ENCODE measurements at regions not wholly inside any gene's neighbourhood (a gene's known extent, or its start where the extent isn't known, plus 50 kb on each side); places are given as distances from the start of the nearest gene placed in this dataset.

- Histone ChIP-seq H3K9me2 (ENCODE audit: insufficient read depth) (no peaks in the 10 kb centered on the region), H2AFZ (no peak overlapping the region), H3K27me3 (ENCODE audit: insufficient read depth, low read depth) (0 out of 2 replicates have a peak, but pooled peaks cover 30% of the 10 kb centered on the region), H3K36me3 (ENCODE audit: low read depth) (no peaks in the 10 kb centered on the region), H3K27ac (no peak overlapping the region), H3F3A (ENCODE audit: insufficient read depth, low read depth) (no peaks in the 10 kb centered on the region), H3K9me3 (ENCODE audit: insufficient read depth, low read depth) (no peaks in the 10 kb centered on the region), H3K4me3 (no peak overlapping the region), H3K4me1 (replicated peaks; ENCODE audit: insufficient read depth) (no peaks in the 10 kb centered on the region), H4K20me1 (ENCODE audit: insufficient read depth) (no peaks in the 10 kb centered on the region), H3K4me2 (no peak overlapping the region), H3K79me2 (ENCODE audit: low read depth) (no peaks in the 10 kb centered on the region)
- BruUV-seq (replicated peaks): no TSS peak
- ChIA-PET CTCF (no interaction called here), POLR2A (ENCODE audit: unreplicated experiment) (no interaction called here)
- TF ChIP-seq CTCF (conservative IDR thresholded peaks at IDR 0.05) (no peak), EZH2 (IDR thresholded peaks at IDR 0.05; ENCODE audit: low read depth) (no peak)
- no peak for DNase-seq
- intact Hi-C loops (cut with micrococcal nuclease; ENCODE audit: unreplicated experiment): no loop called here
These were observed 374.2 kb downstream of the PREX1 start for GRCh38 chr20:48453477-48454093.

- no peaks in the 10 kb centered on the region for H3K9me2 ChIP-seq (ENCODE audit: insufficient read depth)
- no peak overlapping the region for H3K4me2 ChIP-seq
- intact Hi-C loops (cut with micrococcal nuclease; ENCODE audit: unreplicated experiment): no loop called here
- H3K27ac ChIP-seq: no peak overlapping the region
- no peaks in the 10 kb centered on the region for H3K4me1 ChIP-seq (replicated peaks; ENCODE audit: insufficient read depth)
- DNase-seq: no peak
- CTCF ChIA-PET: no interaction called here
- H3K79me2 ChIP-seq (ENCODE audit: low read depth): no peaks in the 10 kb centered on the region
- no peaks in the 10 kb centered on the region for H3F3A ChIP-seq (ENCODE audit: insufficient read depth, low read depth)
- TF ChIP-seq EZH2 (IDR thresholded peaks at IDR 0.05; ENCODE audit: low read depth) (no peak), CTCF (conservative IDR thresholded peaks at IDR 0.05) (no peak)
- H3K36me3 ChIP-seq (ENCODE audit: low read depth): no peaks in the 10 kb centered on the region
- no peaks in the 10 kb centered on the region for H4K20me1 ChIP-seq (ENCODE audit: insufficient read depth)
- H2AFZ ChIP-seq: no peak overlapping the region
- H3K4me3 ChIP-seq: no peak overlapping the region
- POLR2A ChIA-PET (ENCODE audit: unreplicated experiment): no interaction called here
- no peaks in the 10 kb centered on the region for H3K9me3 ChIP-seq (ENCODE audit: insufficient read depth, low read depth)
- no TSS peak for BruUV-seq (replicated peaks)
- H3K27me3 ChIP-seq (ENCODE audit: insufficient read depth, low read depth): 0 out of 2 replicates have a peak, but pooled peaks cover 30% of the 10 kb centered on the region
These were observed 376.4 kb downstream of the PREX1 start for GRCh38 chr20:48451401-48451800.

GRCh38 chr20:48448666-48449600 lies 378.9 kb downstream of the PREX1 start:
- Histone ChIP-seq H3K9me2 (ENCODE audit: insufficient read depth) (no peaks in the 10 kb centered on the region), H3K4me1 (replicated peaks; ENCODE audit: insufficient read depth) (no peaks in the 10 kb centered on the region), H3K79me2 (ENCODE audit: low read depth) (no peaks in the 10 kb centered on the region), H3F3A (ENCODE audit: insufficient read depth, low read depth) (no peaks in the 10 kb centered on the region), H3K4me3 (no peak overlapping the region), H4K20me1 (ENCODE audit: insufficient read depth) (no peaks in the 10 kb centered on the region), H2AFZ (no peak overlapping the region), H3K36me3 (ENCODE audit: low read depth) (no peaks in the 10 kb centered on the region), H3K4me2 (no peak overlapping the region), H3K9me3 (ENCODE audit: insufficient read depth, low read depth) (peaks cover 8% of the 10 kb centered on the region; the same call in 1 of the 2 replicates), H3K27ac (no peak overlapping the region), H3K27me3 (ENCODE audit: insufficient read depth, low read depth) (0 out of 2 replicates have a peak, but pooled peaks cover 5% of the 10 kb centered on the region)
- intact Hi-C loops (cut with micrococcal nuclease; ENCODE audit: unreplicated experiment): no loop called here
- POLR2A ChIA-PET (ENCODE audit: unreplicated experiment): no interaction called here
- no peak for TF ChIP-seq EZH2 (IDR thresholded peaks at IDR 0.05; ENCODE audit: low read depth)
- TF ChIP-seq CTCF (conservative IDR thresholded peaks at IDR 0.05): no peak
- CTCF ChIA-PET: interaction anchor here (1.3 kb wide), 1 partner anchor 172 kb away, joined by 3 read pairs; no protein-coding TSS in a partner anchor
- DNase-seq: no peak
- no TSS peak for BruUV-seq (replicated peaks)
